GM12878 (cell line): ENCODE measurements at regions not wholly inside any gene's neighbourhood (a gene's known extent, or its start where the extent isn't known, plus 50 kb on each side); places are given as distances from the start of the nearest gene placed in this dataset.

Experiments
- CTCF ChIP-seq, 3 experiments: IDR thresholded peaks in 2 of 3; conservative IDR thresholded peaks in 1 of 3; 2 replicates each; pipeline ENCODE4 v1.5.1; 2011; ENCODE audit warnings: low read depth in 3 of 3, low read length in 3 of 3, mild to moderate bottlenecking in 3 of 3, control low read depth in 2 of 3, moderate library complexity in 2 of 3, inconsistent platforms in 1 of 3, mixed read lengths in 1 of 3; ENCODE audit not compliant: control insufficient read depth in 2 of 3, insufficient read depth in 1 of 3; ENCODE audit errors: extremely low read depth in 1 of 3
- EP300 ChIP-seq, 2 experiments: fragments of 150-350 bp in 1 of 2; IDR thresholded peaks; 2 replicates each; pipeline ENCODE4 v1.6.1; 2011 to 2012; ENCODE audit warnings: low read depth in 2 of 2, low read length in 2 of 2, borderline replicate concordance in 1 of 2, improper control_type of control experiment in 1 of 2, inconsistent platforms in 1 of 2; ENCODE audit not compliant: control insufficient read depth in 1 of 2
- EZH2 ChIP-seq: IDR thresholded peaks from 2 replicates; pipeline ENCODE4 v1.6.1; 2012; ENCODE audit warnings: low read depth, mild to moderate bottlenecking, control low read depth, inconsistent platforms, low read length, borderline replicate concordance; ENCODE audit not compliant: control insufficient read depth
- FOXM1 ChIP-seq: IDR thresholded peaks from 2 replicates; pipeline ENCODE4 v1.6.1; 2012; ENCODE audit warnings: low read depth, mild to moderate bottlenecking, inconsistent platforms, low read length, moderate library complexity
- RBBP5 ChIP-seq: fragments of 200-600 bp; sonication (generic); conservative IDR thresholded peaks from 2 replicates; pipeline ENCODE4 v1.6.1; 2016
- RFX5 ChIP-seq: IDR thresholded peaks from 2 replicates; pipeline ENCODE4 v1.6.1; 2011; ENCODE audit warnings: low read depth, low read length, improper control_type of control experiment
- STAT1 ChIP-seq: fragments of 450-650 bp; conservative IDR thresholded peaks from 2 replicates; pipeline ENCODE4 v1.6.1; 2014; ENCODE audit warnings: antibody characterized with exemption, mild to moderate bottlenecking
- YBX1 ChIP-seq: fragments of 450-650 bp; IDR thresholded peaks from 2 replicates; pipeline ENCODE4 v1.6.1; 2016; ENCODE audit warnings: antibody characterized with exemption

GRCh38 chr16:72657164-72657563 is 390.8 kb downstream of the ZFHX3 start:
- TF ChIP-seq RBBP5 (no peak), FOXM1 (no peak), STAT1 (no peak), EZH2 (no peak), YBX1 (no peak), CTCF (IDR thresholded peaks at IDR 0.05 in 2 of 3, conservative IDR thresholded peaks at IDR 0.05 in 1 of 3; ENCODE audit: control insufficient read depth in 2 of 3, extremely low read depth in 1 of 3, insufficient read depth in 1 of 3, low read depth in 3 of 3, low read length in 3 of 3) (no peak), RFX5 (no peak), EP300 (IDR thresholded peaks at IDR 0.05; ENCODE audit: borderline replicate concordance in 1 of 2, control insufficient read depth in 1 of 2, low read depth in 2 of 2, low read length in 2 of 2) (no peak)
